HEK293T (cell line): ENCODE measurements at regions not wholly inside any gene's neighbourhood (a gene's known extent, or its start where the extent isn't known, plus 50 kb on each side); places are given as distances from the start of the nearest gene placed in this dataset.

Experiments
- CTCF ChIA-PET: fragments of 350-600 bp; formaldehyde crosslinking; extraction: SDS; loops from one replicate; lab custom pipeline; 2021; ENCODE audit warnings: antibody characterized with exemption, inconsistent platforms; lab: Yijun Ruan, JAX
- POLR2A ChIA-PET: fragments of 350-600 bp; formaldehyde crosslinking; extraction: SDS; loops from one replicate; lab custom pipeline; 2020; ENCODE audit warnings: antibody characterized with exemption, inconsistent platforms; lab: Yijun Ruan, JAX
- DNase-seq: peaks from one replicate; pipeline ENCODE4 v3.0.0; 2012; ENCODE audit warnings: mixed read lengths; ENCODE audit errors: extremely low spot score
- ARNT ChIP-seq: fragments of 450-650 bp; IDR thresholded peaks from 2 replicates; pipeline ENCODE4 v1.6.1; 2017; ENCODE audit warnings: mild to moderate bottlenecking
- BHLHE40 ChIP-seq: fragments of 450-650 bp; IDR thresholded peaks from 2 replicates; pipeline ENCODE4 v1.6.1; 2016; ENCODE audit warnings: mild to moderate bottlenecking, moderate library complexity, borderline replicate concordance
- CTBP1 ChIP-seq: fragments of 450-650 bp; IDR thresholded peaks from 2 replicates; pipeline ENCODE4 v1.6.1; 2016; ENCODE audit warnings: borderline replicate concordance
- ELF4 ChIP-seq: fragments of 450-650 bp; IDR thresholded peaks from 2 replicates; pipeline ENCODE4 v1.6.1; 2017; ENCODE audit warnings: antibody characterized with exemption
- FOXA1 ChIP-seq: fragments of 450-650 bp; IDR thresholded peaks from 2 replicates; pipeline ENCODE4 v1.6.1; 2016; ENCODE audit warnings: mild to moderate bottlenecking
- FOXK2 ChIP-seq: fragments of 450-650 bp; IDR thresholded peaks from 2 replicates; pipeline ENCODE4 v1.6.1; 2016; ENCODE audit warnings: mild to moderate bottlenecking
- FOXM1 ChIP-seq: fragments of 450-650 bp; IDR thresholded peaks from 2 replicates; pipeline ENCODE4 v1.6.1; 2017; ENCODE audit warnings: mild to moderate bottlenecking, borderline replicate concordance
- HDGF ChIP-seq: fragments of 450-650 bp; IDR thresholded peaks from 2 replicates; pipeline ENCODE4 v1.6.1; 2017; ENCODE audit warnings: antibody characterized with exemption, borderline replicate concordance
- L3MBTL2 ChIP-seq: fragments of 450-650 bp; conservative IDR thresholded peaks from 2 replicates; pipeline ENCODE4 v1.6.1; 2016; ENCODE audit warnings: mild to moderate bottlenecking
- LEF1 ChIP-seq: fragments of 450-650 bp; IDR thresholded peaks from 2 replicates; pipeline ENCODE4 v1.6.1; 2017; ENCODE audit warnings: mild to moderate bottlenecking, borderline replicate concordance
- NFRKB ChIP-seq: fragments of 450-650 bp; IDR thresholded peaks from 2 replicates; pipeline ENCODE4 v1.6.1; 2016; ENCODE audit warnings: mild to moderate bottlenecking, moderate library complexity
- PKNOX1 ChIP-seq: fragments of 450-650 bp; IDR thresholded peaks from 2 replicates; pipeline ENCODE4 v1.6.1; 2016
- SP1 ChIP-seq: fragments of 450-650 bp; IDR thresholded peaks from 2 replicates; pipeline ENCODE4 v1.6.1; 2017
- SUZ12 ChIP-seq: fragments of 450-650 bp; IDR thresholded peaks from 2 replicates; pipeline ENCODE4 v1.6.1; 2016; ENCODE audit warnings: mild to moderate bottlenecking
- TARDBP ChIP-seq: fragments of 450-650 bp; IDR thresholded peaks from 2 replicates; pipeline ENCODE4 v1.6.1; 2016
- ZNF384 ChIP-seq: fragments of 450-650 bp; IDR thresholded peaks from 2 replicates; pipeline ENCODE4 v1.6.1; 2016

- no peak for DNase-seq
- TF ChIP-seq PKNOX1 (no peak), BHLHE40 (no peak), FOXK2 (no peak), LEF1 (no peak), ARNT (no peak)
- POLR2A ChIA-PET = no interaction called here
- CTCF ChIA-PET = no interaction called here
Observed at GRCh38 chr2:35932276-35932963, 423.2 kb upstream of the CRIM1 start.

GRCh38 chr2:35931626-35932025 is 424.0 kb upstream of the CRIM1 start:
- DNase-seq = no peak
- TF ChIP-seq L3MBTL2 = no peak
- no peak for TF ChIP-seq HDGF
- TF ChIP-seq BHLHE40 = no peak
- no peak for TF ChIP-seq SUZ12
- no peak for TF ChIP-seq PKNOX1
- no peak for TF ChIP-seq FOXA1
- CTCF ChIA-PET = no interaction called here
- POLR2A ChIA-PET = no interaction called here

- ChIA-PET POLR2A (no interaction called here), CTCF (no interaction called here)
- TF ChIP-seq TARDBP = no peak
- TF ChIP-seq HDGF = no peak
- TF ChIP-seq ELF4 = no peak
- TF ChIP-seq LEF1 = no peak
- no peak for TF ChIP-seq FOXA1
- no peak for TF ChIP-seq ARNT
- TF ChIP-seq ZNF384 = no peak
- TF ChIP-seq CTBP1 = no peak
- no peak for TF ChIP-seq SP1
- TF ChIP-seq PKNOX1 = no peak
- TF ChIP-seq BHLHE40 = no peak
- TF ChIP-seq L3MBTL2 = no peak
- no peak for DNase-seq
Observed at GRCh38 chr2:35931115-35931514, 424.5 kb upstream of the CRIM1 start.

GRCh38 chr2:35929551-35929950 is 426.0 kb upstream of the CRIM1 start:
- DNase-seq = no peak
- TF ChIP-seq SP1 (no peak), TARDBP (no peak), LEF1 (no peak), PKNOX1 (no peak), FOXM1 (no peak), FOXK2 (no peak), HDGF (no peak), SUZ12 (no peak), ARNT (no peak), L3MBTL2 (no peak), FOXA1 (no peak), ELF4 (no peak), CTBP1 (no peak), NFRKB (no peak), BHLHE40 (no peak), ZNF384 (no peak)
- POLR2A ChIA-PET = no interaction called here
- CTCF ChIA-PET = no interaction called here

- ChIA-PET POLR2A (no interaction called here), CTCF (interaction anchor here (0.6 to 0.7 kb wide), 2 partner anchors 9 to 176 kb away, joined by 3 to 7 read pairs; no protein-coding TSS in a partner anchor)
- no peak for TF ChIP-seq FOXM1
- TF ChIP-seq CTBP1 = no peak
- TF ChIP-seq ARNT = no peak
- TF ChIP-seq NFRKB = no peak
- no peak for TF ChIP-seq FOXA1
- no peak for TF ChIP-seq BHLHE40
- no peak for TF ChIP-seq SP1
- no peak for TF ChIP-seq LEF1
- TF ChIP-seq PKNOX1 = no peak
- no peak for TF ChIP-seq ELF4
- TF ChIP-seq SUZ12 = no peak
- no peak for TF ChIP-seq FOXK2
- TF ChIP-seq L3MBTL2 = no peak
- TF ChIP-seq ZNF384 = no peak
- TF ChIP-seq HDGF = no peak
- no peak for DNase-seq
Observed at GRCh38 chr2:35920061-35920460, 435.5 kb upstream of the CRIM1 start.
